Naive thymus-derived CD4-positive, alpha-beta T cell (primary cell): ENCODE measurements at regions not wholly inside any gene's neighbourhood (a gene's known extent, or its start where the extent isn't known, plus 50 kb on each side); places are given as distances from the start of the nearest gene placed in this dataset.

Experiments used
- ATAC-seq: fragments of 150-1000 bp; cut with Tn5 transposase; 2 replicates; pipeline ENCODE4 v1.10.0; 2021; ENCODE audit warnings: mild to moderate bottlenecking, moderate library complexity
- CTCF ChIA-PET: fragments of 350-600 bp; sonication (Branson Sonifier 250); formaldehyde crosslinking; loops from one replicate; lab custom pipeline; 2021; ENCODE audit warnings: antibody characterized with exemption; lab: Charles Lee
- POLR2A ChIA-PET: fragments of 350-600 bp; sonication (Branson Sonifier 250); formaldehyde crosslinking; loops from one replicate; lab custom pipeline; 2021; ENCODE audit warnings: antibody characterized with exemption, inconsistent platforms; lab: Charles Lee
- DNase-seq, 9 donors: peaks; one replicate each; pipeline versions ENCODE4 v3.0.0 to v3.0.0-alpha.2; 2020 to 2022; ENCODE audit warnings: mixed read lengths in 1 of 9
- H3K27ac ChIP-seq: one replicate; pipeline ENCODE4 v1.7.0; 2013; ENCODE audit warnings: mild to moderate bottlenecking, low read depth, low read length, moderate library complexity
- H3K27me3 ChIP-seq, 2 donors: one replicate each; pipeline ENCODE4 v1.7.0; 2013; ENCODE audit warnings: low read length in 2 of 2, mild to moderate bottlenecking in 2 of 2, moderate library complexity in 2 of 2; ENCODE audit not compliant: control insufficient read depth in 2 of 2, insufficient read depth in 2 of 2
- H3K36me3 ChIP-seq, 3 experiments: 1 replicate in 2 of 3; 2 replicates in 1 of 3; pipeline ENCODE4 v1.7.0; 2013; ENCODE audit warnings: low read length in 3 of 3, mild to moderate bottlenecking in 3 of 3, moderate library complexity in 1 of 3; ENCODE audit not compliant: insufficient read depth in 3 of 3, control insufficient read depth in 2 of 3
- H3K4me1 ChIP-seq, 2 donors: one replicate each; pipeline ENCODE4 v1.7.0; 2013; ENCODE audit warnings: low read length in 2 of 2, mild to moderate bottlenecking in 2 of 2, moderate library complexity in 1 of 2; ENCODE audit not compliant: control insufficient read depth in 2 of 2, insufficient read depth in 2 of 2
- H3K4me3 ChIP-seq: 2 replicates; pipeline ENCODE4 v1.7.0; 2013; ENCODE audit warnings: mild to moderate bottlenecking, low read length
- H3K9me3 ChIP-seq, 3 experiments: 1 replicate in 2 of 3; 2 replicates in 1 of 3; pipeline ENCODE4 v1.7.0; 2013; ENCODE audit warnings: low read length in 3 of 3; ENCODE audit not compliant: control insufficient read depth in 2 of 3
- H3K27ac Mint-ChIP-seq, 9 donors: one replicate each; pipeline ENCODE4 v1.8.0; 2020 to 2022; ENCODE audit warnings: mixed read lengths in 9 of 9, mild to moderate bottlenecking in 8 of 9, moderate library complexity in 5 of 9, inconsistent platforms in 2 of 9
- H3K27me3 Mint-ChIP-seq, 5 donors: one replicate each; pipeline ENCODE4 v1.8.0; 2021 to 2022; ENCODE audit warnings: mixed read lengths in 5 of 5, mild to moderate bottlenecking in 1 of 5
- H3K36me3 Mint-ChIP-seq, 5 donors: one replicate each; pipeline ENCODE4 v1.8.0; 2020 to 2022; ENCODE audit warnings: mixed read lengths in 5 of 5, mild to moderate bottlenecking in 3 of 5, inconsistent platforms in 1 of 5
- H3K4me1 Mint-ChIP-seq, 7 donors: one replicate each; pipeline ENCODE4 v1.8.0; 2020 to 2022; ENCODE audit warnings: mixed read lengths in 7 of 7, mild to moderate bottlenecking in 3 of 7, inconsistent platforms in 1 of 7
- H3K4me3 Mint-ChIP-seq, 10 donors: one replicate each; pipeline ENCODE4 v1.8.0; 2020 to 2022; ENCODE audit warnings: mild to moderate bottlenecking in 10 of 10, mixed read lengths in 10 of 10, moderate library complexity in 6 of 10, inconsistent platforms in 2 of 10
- H3K9me3 Mint-ChIP-seq, 11 donors: one replicate each; pipeline ENCODE4 v1.8.0; 2020 to 2022; ENCODE audit warnings: mixed read lengths in 11 of 11, mild to moderate bottlenecking in 4 of 11, inconsistent platforms in 1 of 11, moderate library complexity in 1 of 11
- intact Hi-C, 2 donors: fragments of 100-400 bp; cut with micrococcal nuclease; formaldehyde crosslinking; loops; one replicate each; pipeline ENCODE4 v1.15.1; 2023

GRCh38 chr13:33340631-33341030 lies 55.1 kb upstream of the STARD13 start:
- no peaks in the 10 kb centered on the region for H3K27me3 ChIP-seq
- Mint-ChIP-seq H3K36me3 (no peaks in the 10 kb centered on the region), H3K27ac (no peak overlapping the region), H3K9me3 (peaks cover 0 to 2% (median 0%) of the 10 kb centered on the region in 11 donors), H3K4me1 (peaks cover 0 to 5% (median 0%) of the 10 kb centered on the region in 7 donors), H3K4me3 (no peak overlapping the region), H3K27me3 (peaks cover 0 to 4% (median 3%) of the 10 kb centered on the region in 5 donors)
- H3K9me3 ChIP-seq, result no peaks in the 10 kb centered on the region
- no peak overlapping the region for H3K4me3 ChIP-seq
- intact Hi-C loops, result no loop called here
- DNase-seq (no peak), ATAC-seq (peak; percentile 41)
- CTCF ChIA-PET, result no interaction called here
- H3K4me1 ChIP-seq, result no peaks in the 10 kb centered on the region
- H3K36me3 ChIP-seq, result no peaks in the 10 kb centered on the region
- H3K27ac ChIP-seq, result no peak overlapping the region
- POLR2A ChIA-PET, result no interaction called here

GRCh38 chr13:33341861-33342452 lies 56.4 kb upstream of the STARD13 start:
- no peak overlapping the region for H3K27ac ChIP-seq
- ChIA-PET CTCF (no interaction called here), POLR2A (no interaction called here)
- no peak overlapping the region for H3K4me3 ChIP-seq
- H3K27me3 ChIP-seq, result no peaks in the 10 kb centered on the region
- H3K9me3 ChIP-seq, result no peaks in the 10 kb centered on the region
- Mint-ChIP-seq H3K27me3 (peaks cover 0 to 7% (median 3%) of the 10 kb centered on the region in 5 donors), H3K4me3 (no peak overlapping the region), H3K4me1 (peaks cover 0 to 5% (median 0%) of the 10 kb centered on the region in 7 donors), H3K9me3 (peaks cover 0 to 2% (median 0%) of the 10 kb centered on the region in 11 donors), H3K27ac (no peak overlapping the region), H3K36me3 (no peaks in the 10 kb centered on the region)
- no peaks in the 10 kb centered on the region for H3K4me1 ChIP-seq
- ATAC-seq (no peak), DNase-seq (no peak)
- intact Hi-C loops, result no loop called here
- no peaks in the 10 kb centered on the region for H3K36me3 ChIP-seq

DNA sequence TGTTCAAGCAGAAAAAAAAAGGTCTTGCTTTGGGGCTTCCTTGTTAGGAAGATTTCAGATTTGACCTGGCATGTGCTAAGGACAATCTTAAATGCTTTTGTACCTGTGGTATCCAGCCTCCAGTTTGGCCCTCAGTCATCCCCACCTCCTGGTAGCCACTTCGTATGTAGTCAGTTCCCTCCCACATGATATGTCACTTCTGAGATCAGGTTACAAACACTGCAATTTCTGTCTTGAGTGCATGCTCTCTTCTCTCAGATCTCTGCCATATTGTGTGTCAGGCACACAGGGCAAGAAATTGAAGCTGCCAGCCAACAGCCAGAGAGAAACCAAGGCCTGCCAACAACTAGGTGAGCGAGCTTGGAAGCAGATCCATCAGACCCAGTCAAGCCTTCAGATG lies 60.3 kb upstream of the STARD13 start:
- peaks cover 2 to 7% (median 6%) of the 10 kb centered on the region in 7 donors for H3K4me1 Mint-ChIP-seq
- POLR2A ChIA-PET, result no interaction called here
- DNase-seq (no peak), ATAC-seq (no peak)
- H3K36me3 Mint-ChIP-seq, result no peaks in the 10 kb centered on the region
- intact Hi-C loops, result no loop called here
- CTCF ChIA-PET, result no interaction called here
- H3K27me3 ChIP-seq, result peaks cover 0 to under 1% of the 10 kb centered on the region in 2 donors
- no peaks in the 10 kb centered on the region for H3K36me3 ChIP-seq
- no peak overlapping the region for H3K27ac ChIP-seq
- no peak overlapping the region for H3K27ac Mint-ChIP-seq
- no peaks in the 10 kb centered on the region for H3K9me3 ChIP-seq
- H3K9me3 Mint-ChIP-seq, result peaks cover 0 to 2% (median 0%) of the 10 kb centered on the region in 11 donors
- no peaks in the 10 kb centered on the region for H3K4me1 ChIP-seq
- H3K27me3 Mint-ChIP-seq, result peaks cover 16 to 35% (median 26%) of the 10 kb centered on the region in 5 donors
- no peak overlapping the region for H3K4me3 Mint-ChIP-seq
- H3K4me3 ChIP-seq, result no peak overlapping the region

DNA sequence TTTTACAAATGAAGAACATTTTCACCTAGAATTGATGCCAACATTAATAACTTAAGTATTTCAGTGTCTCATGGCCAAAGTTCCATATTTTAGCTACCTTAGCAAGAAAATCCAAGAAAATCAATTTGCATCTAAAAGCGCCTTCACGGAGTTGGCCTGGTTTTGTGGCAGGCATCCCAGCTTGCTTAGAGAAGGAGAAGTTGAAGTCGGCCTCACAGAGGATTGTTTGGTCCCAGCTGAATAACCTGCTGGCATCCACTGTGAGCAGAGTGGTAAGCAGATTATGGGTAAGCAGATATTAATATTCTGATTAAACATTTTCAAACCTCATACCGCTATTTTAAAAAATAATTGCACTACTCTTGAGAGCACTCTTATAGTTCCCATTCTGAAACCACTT lies 62.3 kb upstream of the STARD13 start:
- ATAC-seq (no peak), DNase-seq (no peak)
- intact Hi-C loops, result no loop called here
- no peaks in the 10 kb centered on the region for H3K9me3 ChIP-seq
- no peak overlapping the region for H3K4me3 ChIP-seq
- Mint-ChIP-seq H3K36me3 (no peaks in the 10 kb centered on the region), H3K27ac (no peak overlapping the region), H3K27me3 (peaks cover 34 to 52% (median 45%) of the 10 kb centered on the region in 5 donors), H3K4me3 (no peak overlapping the region), H3K9me3 (peaks cover 0 to 2% (median 0%) of the 10 kb centered on the region in 11 donors), H3K4me1 (peaks cover 4 to 8% (median 7%) of the 10 kb centered on the region in 7 donors)
- ChIA-PET POLR2A (interaction anchor here (0.7 kb wide), 1 partner anchor 195 kb away, joined by 3 read pairs; no protein-coding TSS in a partner anchor), CTCF (no interaction called here)
- no peaks in the 10 kb centered on the region for H3K4me1 ChIP-seq
- H3K27me3 ChIP-seq, result peaks cover 0 to 8% of the 10 kb centered on the region in 2 donors
- H3K27ac ChIP-seq, result no peak overlapping the region
- H3K36me3 ChIP-seq, result no peaks in the 10 kb centered on the region

DNA sequence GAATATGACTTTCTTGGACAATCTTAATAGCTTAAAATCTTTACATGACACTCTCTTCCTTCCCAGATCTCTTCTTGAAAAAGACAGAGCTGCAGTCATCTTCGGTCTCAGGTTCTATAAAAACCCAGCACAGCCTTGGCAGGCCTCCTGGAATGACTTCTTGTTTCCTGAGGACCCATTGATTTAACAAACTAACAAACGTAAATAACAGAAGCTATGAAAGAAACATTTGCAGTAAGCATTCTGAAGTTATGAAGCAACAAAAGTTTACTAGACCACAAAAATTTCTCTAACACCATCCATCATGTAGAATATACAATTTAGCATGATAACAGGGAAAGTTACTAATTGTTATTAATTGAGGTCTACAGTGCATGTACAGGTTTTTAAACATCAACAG lies 62.8 kb upstream of the STARD13 start:
- Histone ChIP-seq H3K27ac (no peak overlapping the region), H3K27me3 (peaks cover 0 to 8% of the 10 kb centered on the region in 2 donors), H3K4me3 (no peak overlapping the region), H3K9me3 (no peaks in the 10 kb centered on the region), H3K36me3 (no peaks in the 10 kb centered on the region), H3K4me1 (no peaks in the 10 kb centered on the region)
- ChIA-PET POLR2A (interaction anchor here (0.7 kb wide), 1 partner anchor 195 kb away, joined by 3 read pairs; no protein-coding TSS in a partner anchor), CTCF (no interaction called here)
- no peak for DNase-seq
- H3K4me1 Mint-ChIP-seq, result peaks cover 4 to 8% (median 7%) of the 10 kb centered on the region in 7 donors
- H3K36me3 Mint-ChIP-seq, result no peaks in the 10 kb centered on the region
- no peak overlapping the region for H3K27ac Mint-ChIP-seq
- no peak overlapping the region for H3K4me3 Mint-ChIP-seq
- peaks cover 0 to 3% (median 0%) of the 10 kb centered on the region in 11 donors for H3K9me3 Mint-ChIP-seq
- peaks cover 39 to 56% (median 50%) of the 10 kb centered on the region in 5 donors for H3K27me3 Mint-ChIP-seq
- ATAC-seq, result no peak
- intact Hi-C loops, result no loop called here

DNA sequence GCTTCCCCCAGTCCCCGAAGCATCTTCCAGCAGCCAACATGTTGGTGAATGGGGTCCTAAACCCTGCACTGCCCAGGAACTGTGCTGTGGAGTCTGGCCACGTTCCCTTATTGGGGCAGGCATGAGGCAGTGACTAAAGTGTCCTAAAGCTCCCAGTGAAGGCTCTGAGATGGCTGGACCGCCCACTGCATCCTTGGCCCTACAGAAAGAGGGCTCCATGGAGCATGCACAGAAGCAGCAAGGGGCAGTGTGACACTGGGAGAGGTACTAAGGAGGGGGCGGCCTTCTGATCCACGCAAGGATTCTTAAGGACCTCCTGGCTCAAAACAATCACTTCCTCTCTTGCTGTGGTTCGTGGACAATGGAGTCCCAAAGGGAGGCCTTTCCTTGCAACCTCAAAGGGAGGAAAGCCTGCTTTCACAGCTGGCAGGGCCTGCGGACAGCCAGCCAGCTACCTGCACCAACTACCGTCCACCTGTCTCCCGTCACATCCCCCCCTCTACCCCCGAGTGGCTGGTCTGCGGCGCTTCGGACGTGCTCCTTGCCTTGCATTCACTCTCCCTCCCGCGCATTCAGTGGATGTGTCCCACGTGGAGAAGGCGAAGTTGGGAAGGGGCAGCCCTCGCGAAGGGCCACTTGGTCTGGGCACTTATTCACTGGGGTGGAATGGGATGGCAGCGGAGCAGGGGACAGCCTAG lies 63.9 kb upstream of the STARD13 start:
- peaks cover 0 to 8% of the 10 kb centered on the region in 2 donors for H3K27me3 ChIP-seq
- Mint-ChIP-seq H3K9me3 (peaks cover 0 to 3% (median 0%) of the 10 kb centered on the region in 11 donors), H3K27ac (no peak overlapping the region), H3K36me3 (no peaks in the 10 kb centered on the region), H3K4me3 (peak overlapping the region in 1 of 10 donors; percentile 29), H3K4me1 (peaks cover 4 to 7% (median 5%) of the 10 kb centered on the region in 7 donors), H3K27me3 (peaks cover 46 to 66% (median 61%) of the 10 kb centered on the region in 5 donors)
- no peaks in the 10 kb centered on the region for H3K9me3 ChIP-seq
- H3K4me1 ChIP-seq, result no peaks in the 10 kb centered on the region
- no peak overlapping the region for H3K4me3 ChIP-seq
- ChIA-PET POLR2A (no interaction called here), CTCF (no interaction called here)
- DNase-seq, result no peak
- intact Hi-C loops, result no loop called here
- no peaks in the 10 kb centered on the region for H3K36me3 ChIP-seq
- no peak for ATAC-seq
- H3K27ac ChIP-seq, result no peak overlapping the region
